CD14-positive monocyte (primary cell): ENCODE measurements at regions not wholly inside any gene's neighbourhood (a gene's known extent, or its start where the extent isn't known, plus 50 kb on each side); places are given as distances from the start of the nearest gene placed in this dataset.

ENCODE experiments used
- DNase-seq, 3 donors: peaks; one replicate each; pipeline ENCODE4 v3.0.0-alpha.2; 2011 to 2022
- H2AFZ ChIP-seq: 2 replicates; pipeline ENCODE4 v1.6.0; 2012; ENCODE audit warnings: mild to moderate bottlenecking, low read depth, low read length, inconsistent platforms; ENCODE audit not compliant: insufficient read depth, poor library complexity, severe bottlenecking
- H3K27ac ChIP-seq, 2 donors: 1 replicate in 1 of 2; 2 replicates in 1 of 2; pipeline ENCODE4 v1.5.1; 2012 to 2013; ENCODE audit warnings: low read length in 2 of 2, control low read depth in 1 of 2, inconsistent platforms in 1 of 2, low read depth in 1 of 2, mild to moderate bottlenecking in 1 of 2
- H3K27me3 ChIP-seq, 2 donors: one replicate each; pipeline versions ENCODE4 v1.6.0 to v1.6.1; 2011 to 2013; ENCODE audit warnings: low read length in 2 of 2; ENCODE audit not compliant: control insufficient read depth in 2 of 2, insufficient read depth in 2 of 2
- H3K36me3 ChIP-seq, 2 donors: replicated peaks in 1 of 2; 1 replicate in 1 of 2; 2 replicates in 1 of 2; pipeline versions ENCODE4 v1.5.1 to v1.6.1; 2012 to 2013; ENCODE audit warnings: low read length in 2 of 2, control low read depth in 1 of 2, inconsistent platforms in 1 of 2, mild to moderate bottlenecking in 1 of 2; ENCODE audit not compliant: insufficient read depth in 2 of 2, control insufficient read depth in 1 of 2
- H3K4me1 ChIP-seq, 2 donors: 1 replicate in 1 of 2; 2 replicates in 1 of 2; pipeline versions ENCODE4 v1.5.1 to v1.6.1; 2012 to 2013; ENCODE audit warnings: low read length in 2 of 2, control low read depth in 1 of 2, inconsistent platforms in 1 of 2, mild to moderate bottlenecking in 1 of 2, moderate library complexity in 1 of 2; ENCODE audit not compliant: insufficient read depth in 2 of 2, control insufficient read depth in 1 of 2
- H3K4me2 ChIP-seq: replicated peaks from 2 replicates; pipeline ENCODE3; 2012; ENCODE audit warnings: low read length, moderate library complexity, mild to moderate bottlenecking; ENCODE audit not compliant: poor library complexity, severe bottlenecking; ENCODE audit errors: extremely low read depth
- H3K4me3 ChIP-seq, 3 experiments: fragments of 200-600 bp in 1 of 3; sonication (generic) in 1 of 3; replicated peaks in 1 of 3; 1 replicate in 2 of 3; 2 replicates in 1 of 3; pipeline ENCODE4 v1.5.1; 2011 to 2013; ENCODE audit warnings: low read length in 3 of 3, mild to moderate bottlenecking in 3 of 3, control low read depth in 2 of 3, low read depth in 2 of 3, inconsistent platforms in 1 of 3, moderate library complexity in 1 of 3
- H3K79me2 ChIP-seq: 2 replicates; pipeline ENCODE4 v1.6.0; 2012; ENCODE audit warnings: mild to moderate bottlenecking, control low read depth, inconsistent platforms, low read length, moderate library complexity; ENCODE audit not compliant: insufficient read depth
- H3K9ac ChIP-seq: 2 replicates; pipeline ENCODE4 v1.6.0; 2017; ENCODE audit warnings: low read length, mild to moderate bottlenecking; ENCODE audit not compliant: insufficient read depth, poor library complexity, severe bottlenecking
- H3K9me3 ChIP-seq, 2 donors: replicated peaks in 1 of 2; 1 replicate in 1 of 2; 2 replicates in 1 of 2; pipeline versions ENCODE4 v1.5.1 to v1.6.1; 2012 to 2013; ENCODE audit warnings: low read length in 2 of 2, control low read depth in 1 of 2; ENCODE audit not compliant: control insufficient read depth in 1 of 2, insufficient read depth in 1 of 2
- H4K20me1 ChIP-seq: 2 replicates; pipeline ENCODE4 v1.6.0; 2012; ENCODE audit warnings: mild to moderate bottlenecking, low read length, control low read depth, moderate library complexity; ENCODE audit not compliant: insufficient read depth
- H3K27ac Mint-ChIP-seq, 7 donors: one replicate each; pipeline ENCODE4 v1.8.0; 2020; ENCODE audit warnings: mild to moderate bottlenecking in 7 of 7, mixed read lengths in 7 of 7, moderate library complexity in 6 of 7, inconsistent platforms in 2 of 7
- H3K27me3 Mint-ChIP-seq, 3 donors: one replicate each; pipeline ENCODE4 v1.8.0; 2021 to 2022; ENCODE audit warnings: low read depth in 3 of 3, mild to moderate bottlenecking in 3 of 3, mixed read lengths in 3 of 3, moderate library complexity in 3 of 3, inconsistent platforms in 1 of 3
- H3K36me3 Mint-ChIP-seq, 2 donors: one replicate each; pipeline ENCODE4 v1.8.0; 2020; ENCODE audit warnings: mixed read lengths in 2 of 2, inconsistent platforms in 1 of 2, mild to moderate bottlenecking in 1 of 2
- H3K4me1 Mint-ChIP-seq: one replicate; pipeline ENCODE4 v1.8.0; 2020; ENCODE audit warnings: mild to moderate bottlenecking, mixed read lengths
- H3K4me3 Mint-ChIP-seq, 2 donors: one replicate each; pipeline ENCODE4 v1.8.0; 2020; ENCODE audit warnings: mild to moderate bottlenecking in 2 of 2, mixed read lengths in 2 of 2, moderate library complexity in 1 of 2
- H3K9me3 Mint-ChIP-seq, 7 donors: one replicate each; pipeline ENCODE4 v1.8.0; 2020 to 2022; ENCODE audit warnings: mixed read lengths in 7 of 7, mild to moderate bottlenecking in 6 of 7, moderate library complexity in 6 of 7, inconsistent platforms in 2 of 7
- WGBS: methylation state at CpG from one replicate; pipeline ENCODE4 v1.1.5; 2013; ENCODE audit warnings: missing lambda C conversion rate; ENCODE audit not compliant: insufficient coverage; 5-methylcytosine and 5-hydroxymethylcytosine counted together
- intact Hi-C, 2 donors: fragments of 100-400 bp; cut with micrococcal nuclease; formaldehyde crosslinking; loops; one replicate each; pipeline versions ENCODE4 v1.15.0 to v1.15.1; 2023
- TF ChIP-seq, protein P1 (sequence below): fragments of 200-600 bp; IDR thresholded peaks from one replicate; pipeline ENCODE4 v1.8.0; 2022; ENCODE audit warnings: antibody characterized with exemption, mild to moderate bottlenecking

DNA sequence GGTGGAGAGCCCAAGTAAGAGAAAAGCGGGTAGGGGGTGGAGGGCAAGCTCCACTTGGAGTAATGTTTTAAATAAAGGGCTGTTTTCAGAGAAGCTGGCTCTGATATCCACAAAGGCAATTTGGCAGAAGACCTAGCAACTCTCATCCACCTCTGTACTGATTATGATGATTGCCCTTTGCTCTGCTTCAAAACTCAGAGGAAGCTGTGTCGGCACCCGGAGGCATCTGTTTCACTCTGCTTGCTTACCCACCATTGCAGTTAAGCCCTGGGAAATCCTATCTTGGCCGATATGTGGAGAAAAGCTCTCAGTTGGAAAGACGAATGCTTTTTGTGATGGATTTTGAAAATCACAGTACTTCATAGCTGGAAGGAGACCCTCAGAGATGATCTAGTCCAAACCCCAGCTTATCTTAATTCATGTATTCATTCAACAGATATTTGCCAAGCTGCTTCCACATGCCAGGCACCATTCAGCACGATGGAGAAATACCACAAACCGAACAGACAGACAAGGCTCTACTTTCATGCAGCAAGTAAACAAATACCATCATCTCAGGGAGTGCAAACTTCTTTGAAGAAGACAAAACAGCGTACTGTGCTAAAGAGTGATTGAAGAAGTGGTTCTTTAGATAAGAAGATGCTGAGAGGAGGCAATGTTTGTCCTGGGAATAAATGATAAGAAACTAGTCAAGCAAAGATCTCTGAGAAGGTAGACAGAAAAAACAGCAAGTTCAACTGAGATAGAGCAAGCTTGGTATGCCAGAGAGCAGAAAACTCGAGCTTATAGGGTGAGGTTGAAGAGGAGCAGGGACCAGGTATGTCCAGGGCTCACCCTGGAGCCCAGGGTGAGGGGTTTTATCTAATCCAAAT, 140.4 kb upstream of the SPDL1 start:
- Histone ChIP-seq H4K20me1 (no peaks in the 10 kb centered on the region), H3K36me3 (no peaks in the 10 kb centered on the region), H3K9ac (no peak overlapping the region), H3K4me2 (no peak overlapping the region), H3K9me3 (peaks cover 0 to 2% of the 10 kb centered on the region in 2 donors), H3K27ac (no peak overlapping the region), H3K27me3 (no peaks in the 10 kb centered on the region), H3K4me1 (no peaks in the 10 kb centered on the region), H2AFZ (no peak overlapping the region), H3K79me2 (no peaks in the 10 kb centered on the region), H3K4me3 (no peak overlapping the region)
- Mint-ChIP-seq H3K9me3 (peaks cover 0 to 6% (median 0%) of the 10 kb centered on the region in 7 donors), H3K27ac (no peak overlapping the region), H3K36me3 (no peaks in the 10 kb centered on the region), H3K4me3 (no peak overlapping the region), H3K4me1 (no peaks in the 10 kb centered on the region), H3K27me3 (peaks cover 0 to 1% (median 0%) of the 10 kb centered on the region in 3 donors)
- TF ChIP-seq, protein P1, sequence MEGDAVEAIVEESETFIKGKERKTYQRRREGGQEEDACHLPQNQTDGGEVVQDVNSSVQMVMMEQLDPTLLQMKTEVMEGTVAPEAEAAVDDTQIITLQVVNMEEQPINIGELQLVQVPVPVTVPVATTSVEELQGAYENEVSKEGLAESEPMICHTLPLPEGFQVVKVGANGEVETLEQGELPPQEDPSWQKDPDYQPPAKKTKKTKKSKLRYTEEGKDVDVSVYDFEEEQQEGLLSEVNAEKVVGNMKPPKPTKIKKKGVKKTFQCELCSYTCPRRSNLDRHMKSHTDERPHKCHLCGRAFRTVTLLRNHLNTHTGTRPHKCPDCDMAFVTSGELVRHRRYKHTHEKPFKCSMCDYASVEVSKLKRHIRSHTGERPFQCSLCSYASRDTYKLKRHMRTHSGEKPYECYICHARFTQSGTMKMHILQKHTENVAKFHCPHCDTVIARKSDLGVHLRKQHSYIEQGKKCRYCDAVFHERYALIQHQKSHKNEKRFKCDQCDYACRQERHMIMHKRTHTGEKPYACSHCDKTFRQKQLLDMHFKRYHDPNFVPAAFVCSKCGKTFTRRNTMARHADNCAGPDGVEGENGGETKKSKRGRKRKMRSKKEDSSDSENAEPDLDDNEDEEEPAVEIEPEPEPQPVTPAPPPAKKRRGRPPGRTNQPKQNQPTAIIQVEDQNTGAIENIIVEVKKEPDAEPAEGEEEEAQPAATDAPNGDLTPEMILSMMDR = no peak
- DNase-seq = no peak
- 88% methylated on average over 5 of the region's 9 CpGs for WGBS
- intact Hi-C loops = no loop called here

- no peaks in the 10 kb centered on the region for H3K4me1 ChIP-seq
- H3K27me3 ChIP-seq = no peaks in the 10 kb centered on the region
- H3K36me3 ChIP-seq = no peaks in the 10 kb centered on the region
- DNase-seq = no peak
- H3K36me3 Mint-ChIP-seq = no peaks in the 10 kb centered on the region
- peaks cover 0 to 2% of the 10 kb centered on the region in 2 donors for H3K9me3 ChIP-seq
- intact Hi-C loops = no loop called here
- WGBS = no CpG with 5 or more reads among the region's 2 CpGs
- no peaks in the 10 kb centered on the region for H3K4me1 Mint-ChIP-seq
- H3K27me3 Mint-ChIP-seq = peaks cover 0 to 1% (median 0%) of the 10 kb centered on the region in 3 donors
- H3K9ac ChIP-seq = no peak overlapping the region
- no peaks in the 10 kb centered on the region for H4K20me1 ChIP-seq
- no peak overlapping the region for H2AFZ ChIP-seq
- H3K9me3 Mint-ChIP-seq = peaks cover 0 to 4% (median 0%) of the 10 kb centered on the region in 7 donors
- no peak overlapping the region for H3K4me3 Mint-ChIP-seq
- H3K79me2 ChIP-seq = no peaks in the 10 kb centered on the region
- no peak overlapping the region for H3K27ac ChIP-seq
- TF ChIP-seq, protein P1 = no peak
- H3K4me3 ChIP-seq = no peak overlapping the region
- no peak overlapping the region for H3K27ac Mint-ChIP-seq
- H3K4me2 ChIP-seq = no peak overlapping the region
Observed at GRCh38 chr5:169442403-169442874, 141.1 kb upstream of the SPDL1 start.
